HL-60 (cell line): ENCODE measurements at regions not wholly inside any gene's neighbourhood (a gene's known extent, or its start where the extent isn't known, plus 50 kb on each side); places are given as distances from the start of the nearest gene placed in this dataset.

ENCODE experiments used
- DNase-seq, 2 experiments: peaks; one replicate each; pipeline ENCODE4 v3.0.0-alpha.2; 2010 to 2020; ENCODE audit warnings: low read depth in 1 of 2, low spot score in 1 of 2
- H3K27ac ChIP-seq: fragments of 250-450 bp; sonication (Bioruptor Pico); replicated peaks from 2 replicates; pipeline ENCODE4 v1.5.1; 2020; ENCODE audit warnings: mild to moderate bottlenecking, moderate library complexity
- H3K27me3 ChIP-seq: fragments of 250-450 bp; sonication (Bioruptor Pico); 2 replicates; pipeline ENCODE4 v1.5.1; 2021; ENCODE audit warnings: mild to moderate bottlenecking, moderate library complexity; ENCODE audit not compliant: insufficient read depth, poor library complexity, severe bottlenecking
- H3K4me3 ChIP-seq: replicated peaks from 2 replicates; pipeline ENCODE4 v1.5.1; 2011; ENCODE audit warnings: mild to moderate bottlenecking, control low read depth, low read length; ENCODE audit not compliant: insufficient read depth
- GABPA ChIP-seq: IDR thresholded peaks from 2 replicates; pipeline ENCODE4 v1.6.1; 2012; ENCODE audit warnings: low read depth
- POLR2AphosphoS5 ChIP-seq: IDR thresholded peaks from 2 replicates; pipeline ENCODE4 v1.6.1; 2012; ENCODE audit warnings: low read depth
- SPI1 ChIP-seq: IDR thresholded peaks from 2 replicates; pipeline ENCODE4 v1.6.1; 2012; ENCODE audit warnings: low read depth, mild to moderate bottlenecking, borderline replicate concordance
- TF ChIP-seq, protein P1 (sequence below): IDR thresholded peaks from 2 replicates; pipeline ENCODE4 v1.6.1; 2012; ENCODE audit warnings: low read depth; ENCODE audit not compliant: insufficient replicate concordance
- TF ChIP-seq, protein P2 (sequence below): IDR thresholded peaks from one replicate; pipeline ENCODE4 v1.5.1; 2011; ENCODE audit warnings: low read length, control low read depth, inconsistent platforms; ENCODE audit not compliant: insufficient read depth

DNA sequence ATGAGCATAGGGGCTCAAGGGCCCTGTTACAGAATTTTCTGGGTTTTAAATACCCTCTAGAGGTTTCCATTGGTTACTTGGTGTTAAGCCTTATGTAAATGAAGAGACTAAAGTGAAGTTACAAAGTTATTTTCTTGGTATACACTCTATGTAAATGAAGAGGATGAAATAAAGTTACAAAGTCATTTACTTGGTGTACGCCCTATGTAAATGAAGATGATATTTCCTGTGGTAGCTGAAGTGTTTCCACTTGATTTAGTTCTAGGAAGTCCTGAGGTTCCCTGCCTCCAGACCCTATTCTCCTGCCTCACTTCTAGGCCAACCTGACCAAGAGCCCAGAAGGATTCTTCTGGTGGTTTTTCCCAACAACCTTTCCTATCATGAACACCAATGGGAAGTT is 126.1 kb downstream of the SPTSSA start:
- TF ChIP-seq POLR2AphosphoS5 (no peak), GABPA (no peak), SPI1 (no peak)
- TF ChIP-seq, protein P1, sequence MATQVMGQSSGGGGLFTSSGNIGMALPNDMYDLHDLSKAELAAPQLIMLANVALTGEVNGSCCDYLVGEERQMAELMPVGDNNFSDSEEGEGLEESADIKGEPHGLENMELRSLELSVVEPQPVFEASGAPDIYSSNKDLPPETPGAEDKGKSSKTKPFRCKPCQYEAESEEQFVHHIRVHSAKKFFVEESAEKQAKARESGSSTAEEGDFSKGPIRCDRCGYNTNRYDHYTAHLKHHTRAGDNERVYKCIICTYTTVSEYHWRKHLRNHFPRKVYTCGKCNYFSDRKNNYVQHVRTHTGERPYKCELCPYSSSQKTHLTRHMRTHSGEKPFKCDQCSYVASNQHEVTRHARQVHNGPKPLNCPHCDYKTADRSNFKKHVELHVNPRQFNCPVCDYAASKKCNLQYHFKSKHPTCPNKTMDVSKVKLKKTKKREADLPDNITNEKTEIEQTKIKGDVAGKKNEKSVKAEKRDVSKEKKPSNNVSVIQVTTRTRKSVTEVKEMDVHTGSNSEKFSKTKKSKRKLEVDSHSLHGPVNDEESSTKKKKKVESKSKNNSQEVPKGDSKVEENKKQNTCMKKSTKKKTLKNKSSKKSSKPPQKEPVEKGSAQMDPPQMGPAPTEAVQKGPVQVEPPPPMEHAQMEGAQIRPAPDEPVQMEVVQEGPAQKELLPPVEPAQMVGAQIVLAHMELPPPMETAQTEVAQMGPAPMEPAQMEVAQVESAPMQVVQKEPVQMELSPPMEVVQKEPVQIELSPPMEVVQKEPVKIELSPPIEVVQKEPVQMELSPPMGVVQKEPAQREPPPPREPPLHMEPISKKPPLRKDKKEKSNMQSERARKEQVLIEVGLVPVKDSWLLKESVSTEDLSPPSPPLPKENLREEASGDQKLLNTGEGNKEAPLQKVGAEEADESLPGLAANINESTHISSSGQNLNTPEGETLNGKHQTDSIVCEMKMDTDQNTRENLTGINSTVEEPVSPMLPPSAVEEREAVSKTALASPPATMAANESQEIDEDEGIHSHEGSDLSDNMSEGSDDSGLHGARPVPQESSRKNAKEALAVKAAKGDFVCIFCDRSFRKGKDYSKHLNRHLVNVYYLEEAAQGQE = no peak
- TF ChIP-seq, protein P2, sequence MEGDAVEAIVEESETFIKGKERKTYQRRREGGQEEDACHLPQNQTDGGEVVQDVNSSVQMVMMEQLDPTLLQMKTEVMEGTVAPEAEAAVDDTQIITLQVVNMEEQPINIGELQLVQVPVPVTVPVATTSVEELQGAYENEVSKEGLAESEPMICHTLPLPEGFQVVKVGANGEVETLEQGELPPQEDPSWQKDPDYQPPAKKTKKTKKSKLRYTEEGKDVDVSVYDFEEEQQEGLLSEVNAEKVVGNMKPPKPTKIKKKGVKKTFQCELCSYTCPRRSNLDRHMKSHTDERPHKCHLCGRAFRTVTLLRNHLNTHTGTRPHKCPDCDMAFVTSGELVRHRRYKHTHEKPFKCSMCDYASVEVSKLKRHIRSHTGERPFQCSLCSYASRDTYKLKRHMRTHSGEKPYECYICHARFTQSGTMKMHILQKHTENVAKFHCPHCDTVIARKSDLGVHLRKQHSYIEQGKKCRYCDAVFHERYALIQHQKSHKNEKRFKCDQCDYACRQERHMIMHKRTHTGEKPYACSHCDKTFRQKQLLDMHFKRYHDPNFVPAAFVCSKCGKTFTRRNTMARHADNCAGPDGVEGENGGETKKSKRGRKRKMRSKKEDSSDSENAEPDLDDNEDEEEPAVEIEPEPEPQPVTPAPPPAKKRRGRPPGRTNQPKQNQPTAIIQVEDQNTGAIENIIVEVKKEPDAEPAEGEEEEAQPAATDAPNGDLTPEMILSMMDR = no peak
- no peak for DNase-seq
- H3K27me3 ChIP-seq = no peaks in the 10 kb centered on the region
- no peak overlapping the region for H3K4me3 ChIP-seq
- no peak overlapping the region for H3K27ac ChIP-seq

DNA sequence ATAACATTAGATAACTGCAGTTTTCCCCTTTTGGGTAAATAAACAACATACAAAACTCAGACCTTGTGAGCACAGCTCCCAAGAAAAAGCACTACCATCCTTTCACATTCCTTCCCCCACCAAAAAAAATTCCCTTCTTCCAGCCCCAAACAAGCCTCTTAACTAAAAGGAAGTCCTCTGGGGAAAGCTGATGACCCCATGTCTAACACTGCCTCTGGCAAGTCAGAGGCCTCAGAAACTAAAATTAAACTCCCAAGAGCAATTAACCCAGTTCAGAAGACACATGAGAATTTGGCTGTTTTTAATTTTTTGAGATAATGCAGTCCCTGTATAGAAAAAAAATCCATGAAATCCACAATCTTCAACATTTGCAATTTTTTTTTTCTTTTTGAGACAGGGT is 127.7 kb downstream of the SPTSSA start:
- no peak overlapping the region for H3K4me3 ChIP-seq
- TF ChIP-seq, protein P1 = no peak
- TF ChIP-seq, protein P2 = no peak
- TF ChIP-seq POLR2AphosphoS5 = no peak
- no peak for TF ChIP-seq GABPA
- TF ChIP-seq SPI1 = no peak
- H3K27ac ChIP-seq = no peak overlapping the region
- H3K27me3 ChIP-seq = no peaks in the 10 kb centered on the region
- DNase-seq = no peak

DNA sequence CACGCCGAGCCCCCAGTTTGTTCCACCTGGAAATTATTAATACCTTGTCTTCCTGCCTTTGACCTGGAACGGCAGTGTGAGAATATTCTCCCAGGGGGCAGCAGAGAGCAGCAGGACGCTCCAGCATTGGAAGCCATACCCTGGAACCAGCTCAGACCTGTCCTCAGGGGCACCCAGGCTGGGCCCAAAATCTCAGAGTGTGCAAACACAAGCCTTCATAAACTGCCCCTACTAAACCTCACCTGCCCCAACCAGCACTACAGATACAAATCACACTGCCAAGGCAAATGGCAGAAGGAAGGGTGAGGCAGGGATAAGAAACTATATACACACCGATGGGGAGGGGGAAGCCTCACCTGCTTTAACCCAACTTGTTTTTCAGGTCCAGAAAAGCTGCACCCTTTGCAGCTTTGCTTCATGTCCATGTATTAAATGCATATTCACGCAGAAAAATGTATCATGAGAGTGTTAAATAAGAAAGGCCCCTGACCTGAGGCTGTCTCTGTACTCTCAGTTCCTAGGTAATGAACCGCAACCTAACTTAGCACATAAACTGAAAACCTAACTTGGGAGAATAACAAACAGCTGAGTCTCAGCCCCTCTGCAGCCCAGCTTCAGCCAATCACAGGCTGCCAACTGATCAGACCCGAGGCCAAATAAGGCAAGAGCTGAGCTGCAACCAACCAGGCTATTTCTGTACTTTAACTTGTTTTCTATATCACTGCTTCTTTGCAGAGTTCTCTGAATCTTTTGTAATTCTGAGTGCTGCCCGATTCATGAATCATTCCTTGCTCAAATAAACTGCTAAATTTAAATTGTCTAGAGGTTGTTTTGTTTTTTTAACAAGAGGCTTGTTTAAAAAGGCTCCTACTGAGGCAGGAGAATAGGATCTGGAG is 130.1 kb downstream of the SPTSSA start:
- peak in 1 of 2 experiments; percentile 66 for DNase-seq
- Histone ChIP-seq H3K27ac (no peak overlapping the region), H3K4me3 (no peak overlapping the region), H3K27me3 (no peaks in the 10 kb centered on the region)
- TF ChIP-seq GABPA = no peak
- no peak for TF ChIP-seq SPI1
- TF ChIP-seq, protein P1 = no peak
- TF ChIP-seq, protein P2 = peak; percentile 77
- TF ChIP-seq POLR2AphosphoS5 = no peak
